Dedifferentiated amniotic fluid mesenchymal stem cell (primary cell): ENCODE measurements at regions not wholly inside any gene's neighbourhood (a gene's known extent, or its start where the extent isn't known, plus 50 kb on each side); places are given as distances from the start of the nearest gene placed in this dataset.
"Not testable (repeated sequence)": the region's sequence is repeated elsewhere in the genome, so short reads cannot be mapped to it uniquely, and the experiment has no call there.

Experiments
- DNase-seq: peaks from one replicate; pipeline ENCODE4 v3.0.0-alpha.2; 2016; ENCODE audit errors: extremely low spot score

DNA sequence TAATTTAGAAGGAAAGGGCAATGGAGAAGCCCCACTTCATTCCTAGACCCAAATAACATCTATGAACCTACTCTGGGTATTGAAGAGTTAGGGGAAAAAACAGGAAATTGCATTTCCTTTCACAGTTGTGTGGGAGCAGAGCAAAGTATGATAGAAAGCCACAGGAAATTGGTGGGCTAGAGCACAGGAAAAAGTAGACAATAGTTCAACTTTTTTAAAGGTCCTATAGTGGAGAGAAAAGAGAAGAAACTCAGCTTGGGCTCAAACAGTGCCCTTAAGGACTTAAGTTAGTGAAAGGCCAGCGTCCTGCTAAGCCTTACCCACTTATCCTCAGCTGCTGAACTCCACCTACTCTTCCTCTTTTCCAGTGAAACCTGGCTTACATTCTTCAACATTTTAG is 258.1 kb downstream of the DPY19L2 start:
- DNase-seq: no peak

- DNase-seq: no peak
Measured at GRCh38 chr12:63406781-63407180, 255.8 kb upstream of the AVPR1A start.

- no peak for DNase-seq
Measured at GRCh38 chr12:63404611-63405010, 253.6 kb upstream of the AVPR1A start.

- no peak for DNase-seq
Measured at GRCh38 chr12:63403256-63403655, 252.3 kb upstream of the AVPR1A start.

- DNase-seq: no peak
Measured at GRCh38 chr12:63400718-63401117, 249.7 kb upstream of the AVPR1A start.

GRCh38 chr12:63400318-63400717 is 249.3 kb upstream of the AVPR1A start:
- DNase-seq: no peak

DNA sequence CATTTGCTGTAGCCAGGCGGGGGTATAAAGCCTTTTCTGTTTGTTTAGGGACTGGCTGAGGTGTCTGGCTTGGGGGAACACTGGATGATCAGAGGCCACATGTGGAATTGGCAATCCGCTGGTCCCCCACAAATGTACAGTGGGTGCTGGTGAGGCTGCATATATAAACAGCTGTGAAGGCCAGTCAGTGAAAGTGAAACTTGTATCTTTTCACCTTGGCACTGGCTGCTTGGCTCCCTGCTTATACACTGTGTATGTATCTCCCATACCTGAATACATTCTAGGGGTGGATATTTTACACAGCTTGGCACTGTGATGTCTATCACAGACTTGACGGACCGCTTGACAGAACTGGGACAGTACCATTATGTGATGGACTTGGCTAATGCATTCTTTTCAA is 246.8 kb upstream of the AVPR1A start:
- no peak for DNase-seq

GRCh38 chr12:63396135-63396534 is 245.1 kb upstream of the AVPR1A start:
- DNase-seq: no peak

DNA sequence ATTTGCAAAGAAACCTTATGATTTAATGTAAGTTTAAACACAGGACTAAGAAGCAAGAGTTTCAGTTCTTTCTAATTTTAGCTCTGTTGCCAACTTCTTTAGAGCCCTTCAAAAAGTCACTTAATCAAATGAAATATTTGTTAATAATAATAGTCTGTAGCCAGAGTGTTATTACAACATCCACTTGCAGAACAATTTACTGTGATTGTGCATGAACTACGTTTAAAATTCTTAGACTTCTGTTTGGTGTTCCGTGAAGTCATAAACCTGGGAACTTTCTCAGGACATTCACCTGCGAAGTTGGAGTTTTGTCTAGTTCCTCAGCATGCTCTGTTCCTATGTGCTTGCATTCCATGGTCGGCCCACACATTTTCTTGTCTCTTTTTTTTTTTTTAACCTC is 244.0 kb upstream of the AVPR1A start:
- DNase-seq: no peak

- DNase-seq: no peak
Measured at GRCh38 chr12:63394349-63394748, 243.3 kb upstream of the AVPR1A start.

- no peak for DNase-seq
Measured at GRCh38 chr12:63389211-63389610, 238.2 kb upstream of the AVPR1A start.

DNA sequence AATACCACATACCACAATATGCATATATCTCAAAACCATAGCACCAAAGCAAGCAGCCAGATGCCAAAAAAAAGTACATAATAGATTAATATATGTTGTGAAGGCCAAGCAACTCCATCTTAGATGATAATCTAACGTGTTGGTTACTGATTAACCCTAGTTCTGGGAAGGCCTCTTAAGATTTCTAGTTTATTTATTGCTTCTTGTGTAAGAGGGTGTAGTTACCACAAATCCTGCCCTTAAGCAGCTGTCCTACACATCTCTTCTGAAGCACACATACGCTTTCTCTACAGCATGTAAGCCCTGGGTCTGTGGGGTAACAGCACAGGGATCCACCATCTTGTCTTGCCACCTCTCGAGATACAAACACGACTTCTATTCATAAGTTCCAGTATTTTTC is 236.8 kb upstream of the AVPR1A start:
- DNase-seq: no peak

GRCh38 chr12:63382930-63383329 is 231.9 kb upstream of the AVPR1A start:
- DNase-seq: no peak

- no peak for DNase-seq
Measured at GRCh38 chr12:63362791-63363190, 211.8 kb upstream of the AVPR1A start.

- DNase-seq: no peak
Measured at GRCh38 chr12:63362166-63362565, 211.2 kb upstream of the AVPR1A start.

DNA sequence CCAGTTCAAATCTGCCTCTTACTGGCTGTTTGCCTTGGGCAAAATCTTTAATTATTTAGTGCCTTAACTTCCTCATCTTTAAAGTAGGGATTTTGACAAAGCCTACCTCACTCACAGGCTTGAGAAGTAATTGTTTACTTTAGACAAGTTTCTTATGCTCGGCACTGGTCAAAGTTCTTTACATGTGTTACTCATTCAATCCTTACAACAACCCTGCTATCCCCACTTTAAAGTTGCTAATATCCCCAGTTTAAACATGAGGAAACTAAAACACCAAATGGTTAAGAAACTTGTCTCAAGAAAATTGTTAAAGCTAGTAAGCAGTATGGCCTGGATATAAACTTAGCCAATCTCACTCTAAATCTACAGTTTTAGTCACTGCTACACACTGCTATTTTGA is 204.0 kb upstream of the AVPR1A start:
- DNase-seq: no peak

DNA sequence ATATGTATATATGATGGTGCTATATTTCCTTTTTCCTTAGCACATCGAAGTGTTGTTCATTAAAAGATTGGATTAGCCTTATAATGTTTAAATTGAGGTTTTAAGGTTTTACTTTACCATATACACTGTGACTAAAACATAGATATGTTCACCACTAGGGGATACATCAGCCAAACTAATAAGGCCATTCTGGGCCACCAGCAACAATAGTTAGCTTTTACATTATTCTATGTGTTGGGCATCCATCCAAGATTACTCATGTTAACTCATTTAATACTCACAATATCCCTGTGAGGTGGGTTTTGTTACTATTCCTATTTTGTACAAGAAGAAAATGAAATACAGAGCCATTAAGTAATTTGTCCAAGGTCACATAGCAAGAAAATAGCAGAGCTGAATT is 202.6 kb upstream of the AVPR1A start:
- no peak for DNase-seq

GRCh38 chr12:63351370-63351769 is 200.4 kb upstream of the AVPR1A start:
- no peak for DNase-seq

GRCh38 chr12:63348556-63348955 is 197.6 kb upstream of the AVPR1A start:
- no peak for DNase-seq

GRCh38 chr12:63337158-63337557 is 186.2 kb upstream of the AVPR1A start:
- DNase-seq: not testable (repeated sequence)

DNA sequence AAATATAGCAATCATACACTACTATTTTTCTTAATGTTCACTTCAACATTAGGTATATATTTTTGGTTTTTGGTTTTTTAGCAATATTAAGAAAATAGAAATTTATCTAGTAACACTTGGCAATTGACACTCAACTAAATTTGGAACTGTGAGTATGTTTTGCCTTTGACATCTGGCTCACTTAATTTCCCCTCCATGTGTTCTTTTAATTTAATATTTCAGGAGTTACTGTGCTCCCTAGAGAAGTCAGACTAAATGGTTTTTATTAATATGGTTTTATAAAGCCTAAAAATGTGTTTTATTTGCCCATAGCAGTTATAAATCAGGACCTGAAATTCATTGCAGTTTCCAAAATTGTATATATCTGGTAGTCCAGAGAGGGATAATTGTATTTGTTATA is 175.3 kb upstream of the AVPR1A start:
- DNase-seq: no peak

- DNase-seq: no peak
Measured at GRCh38 chr12:63325757-63326156, 174.8 kb upstream of the AVPR1A start.

- no peak for DNase-seq
Measured at GRCh38 chr12:63323942-63324341, 172.9 kb upstream of the AVPR1A start.

DNA sequence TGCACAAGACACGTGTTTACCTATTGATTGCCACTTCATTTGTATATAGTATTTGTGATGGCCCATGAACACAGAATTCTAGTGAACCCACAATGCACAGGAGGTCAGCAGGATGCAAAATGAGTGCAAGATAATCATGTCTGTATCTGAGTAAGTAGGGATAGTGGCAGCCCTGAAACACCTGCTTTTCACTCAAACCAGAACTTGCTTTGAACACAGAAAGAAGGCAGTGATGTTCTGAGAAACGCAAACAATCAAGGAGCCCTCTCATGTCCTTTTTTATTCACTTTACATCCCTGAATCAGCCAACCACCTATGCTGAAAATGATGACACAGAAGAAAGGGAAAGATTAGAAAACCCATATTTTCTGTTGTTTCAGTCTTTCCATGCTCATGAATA is 170.4 kb upstream of the AVPR1A start:
- DNase-seq: no peak
